GM23338 (cell line): ENCODE measurements at regions not wholly inside any gene's neighbourhood (a gene's known extent, or its start where the extent isn't known, plus 50 kb on each side); places are given as distances from the start of the nearest gene placed in this dataset.

Experiments
- ATAC-seq: fragments of 200-7000 bp; cut with Tn5 transposase; 3 replicates; pipeline ENCODE4 v1.9.1; 2020
- DNase-seq: peaks from one replicate; pipeline ENCODE4 v3.0.0-alpha.2; 2015; ENCODE audit warnings: low spot score
- H2AFZ ChIP-seq: fragments of 200-600 bp; sonication (generic); 2 replicates; pipeline ENCODE4 v1.8.0; 2016; ENCODE audit warnings: antibody characterized with exemption, mild to moderate bottlenecking, moderate library complexity
- H3F3A ChIP-seq: fragments of 200-600 bp; sonication (generic); replicated peaks from 2 replicates; pipeline ENCODE4 v1.8.0; 2017; ENCODE audit warnings: antibody characterized with exemption, mixed run types, low read depth
- H3K27ac ChIP-seq: fragments of 200-600 bp; sonication (generic); 2 replicates; pipeline ENCODE4 v1.6.1; 2016; ENCODE audit warnings: low read depth
- H3K27me3 ChIP-seq: fragments of 200-600 bp; sonication (generic); 2 replicates; pipeline ENCODE4 v1.8.0; 2016; ENCODE audit warnings: mild to moderate bottlenecking, mixed run types, moderate library complexity; ENCODE audit not compliant: insufficient read depth
- H3K36me3 ChIP-seq: fragments of 200-600 bp; sonication (generic); 2 replicates; pipeline ENCODE4 v1.8.0; 2016; ENCODE audit warnings: mild to moderate bottlenecking; ENCODE audit not compliant: insufficient read depth
- H3K4me1 ChIP-seq: fragments of 200-600 bp; sonication (generic); 2 replicates; pipeline ENCODE4 v1.8.0; 2016; ENCODE audit warnings: mild to moderate bottlenecking, moderate library complexity; ENCODE audit not compliant: insufficient read depth
- H3K4me2 ChIP-seq: fragments of 200-600 bp; sonication (generic); 2 replicates; pipeline ENCODE4 v1.7.1; 2017; ENCODE audit warnings: mixed run types
- H3K4me3 ChIP-seq: fragments of 200-600 bp; sonication (generic); 2 replicates; pipeline ENCODE4 v1.6.1; 2016; ENCODE audit warnings: mixed run types
- H3K79me2 ChIP-seq: fragments of 200-600 bp; sonication (generic); replicated peaks from 2 replicates; pipeline ENCODE4 v1.8.0; 2017; ENCODE audit warnings: mild to moderate bottlenecking; ENCODE audit not compliant: insufficient read depth
- H3K9me2 ChIP-seq: fragments of 200-600 bp; sonication (generic); 2 replicates; pipeline ENCODE4 v1.8.0; 2017; ENCODE audit not compliant: insufficient read depth
- H4K20me1 ChIP-seq: fragments of 200-600 bp; sonication (generic); replicated peaks from 2 replicates; pipeline ENCODE4 v1.8.0; 2017; ENCODE audit warnings: mild to moderate bottlenecking; ENCODE audit not compliant: insufficient read depth
- H3K27ac Mint-ChIP-seq: 2 replicates; pipeline ENCODE4 v1.8.0; 2020; ENCODE audit warnings: inconsistent platforms, mild to moderate bottlenecking, moderate library complexity, mixed read lengths
- H3K27me3 Mint-ChIP-seq: 3 replicates; pipeline ENCODE4 v1.8.0; 2022; ENCODE audit warnings: low read depth, mild to moderate bottlenecking, moderate library complexity, mixed read lengths, inconsistent platforms; ENCODE audit not compliant: insufficient read depth, poor library complexity
- H3K36me3 Mint-ChIP-seq: 3 replicates; pipeline ENCODE4 v1.8.0; 2021; ENCODE audit warnings: low read depth, mild to moderate bottlenecking, inconsistent platforms, moderate library complexity, mixed read lengths
- H3K4me1 Mint-ChIP-seq: 3 replicates; pipeline ENCODE4 v1.8.0; 2020; ENCODE audit warnings: mild to moderate bottlenecking, inconsistent platforms, mixed read lengths
- H3K4me3 Mint-ChIP-seq: 3 replicates; pipeline ENCODE4 v1.8.0; 2021; ENCODE audit warnings: moderate library complexity, mild to moderate bottlenecking, inconsistent platforms, mixed read lengths
- H3K9me3 Mint-ChIP-seq: 3 replicates; pipeline ENCODE4 v1.8.0; 2020; ENCODE audit warnings: moderate library complexity, mild to moderate bottlenecking, inconsistent platforms, mixed read lengths
- CTCF ChIP-seq, 2 experiments: fragments of 200-600 bp in 1 of 2; sonication (generic) in 1 of 2; conservative IDR thresholded peaks; 2 replicates each; pipeline versions ENCODE4 v1.5.1 to v1.6.1; 2016 to 2017; ENCODE audit warnings: antibody characterized with exemption in 2 of 2, low read depth in 2 of 2, mild to moderate bottlenecking in 2 of 2, moderate library complexity in 1 of 2
- EZH2phosphoT487 ChIP-seq: fragments of 200-600 bp; sonication (generic); IDR thresholded peaks from one replicate; pipeline ENCODE4 v1.8.1; 2018; ENCODE audit warnings: antibody characterized with exemption; ENCODE audit not compliant: unreplicated experiment
- JUNB ChIP-seq: IDR thresholded peaks from one replicate; pipeline ENCODE4 v1.6.1; 2016; ENCODE audit warnings: antibody characterized with exemption; ENCODE audit not compliant: unreplicated experiment
- NANOG ChIP-seq: IDR thresholded peaks from 2 replicates; pipeline ENCODE4 v1.6.1; 2016; ENCODE audit warnings: antibody characterized with exemption, borderline replicate concordance
- STAT1 ChIP-seq: IDR thresholded peaks from one replicate; pipeline ENCODE4 v1.6.1; 2016; ENCODE audit warnings: antibody characterized with exemption; ENCODE audit not compliant: unreplicated experiment
- ZNF331 ChIP-seq: fragments of 250-450 bp; sonication (Bioruptor Pico); IDR thresholded peaks from 2 replicates; pipeline ENCODE4 v1.5.0; 2020; ENCODE audit warnings: low read depth, mild to moderate bottlenecking, moderate library complexity
- TF ChIP-seq, protein P1 (sequence below): IDR thresholded peaks from one replicate; pipeline ENCODE4 v1.6.1; 2018; ENCODE audit warnings: antibody characterized with exemption; ENCODE audit not compliant: unreplicated experiment

- H3K27ac Mint-ChIP-seq: no peak overlapping the region
- H3K9me3 Mint-ChIP-seq: peaks cover 3% of the 10 kb centered on the region; the same call in 1 of the 3 replicates
- ATAC-seq: no peak
Observed at GRCh38 chr1:87796471-87796901, 467.8 kb downstream of the LMO4 start.

DNA sequence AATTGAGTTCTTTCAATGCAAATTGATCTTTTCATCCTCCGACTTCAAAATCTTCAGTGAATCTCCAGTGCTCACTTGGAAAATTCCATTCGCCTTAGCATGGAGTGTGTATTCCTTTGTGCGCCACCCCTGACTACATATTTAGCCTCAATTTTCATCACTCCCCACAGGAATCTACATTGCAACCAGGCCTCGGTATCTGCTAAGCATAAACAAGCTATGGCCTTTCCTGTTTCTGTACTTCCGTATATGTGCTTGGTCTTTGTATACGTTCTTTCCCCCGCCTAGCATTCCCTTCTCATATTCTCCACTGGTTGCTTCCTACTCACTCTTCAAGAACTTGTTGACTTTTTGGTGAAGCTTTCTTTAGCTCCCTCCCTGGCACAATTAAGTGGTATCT, 470.8 kb downstream of the LMO4 start:
- H3K36me3 ChIP-seq: no peaks in the 10 kb centered on the region

More at GRCh38 chr1:87796471-87796901, 467.8 kb downstream of the LMO4 start:
- Histone ChIP-seq H3K79me2 (no peaks in the 10 kb centered on the region), H3K9me2 (peaks cover 12% of the 10 kb centered on the region), H3K36me3 (no peaks in the 10 kb centered on the region), H3K4me1 (no peaks in the 10 kb centered on the region), H2AFZ (no peak overlapping the region), H3K4me3 (no peak overlapping the region), H3K27ac (no peak overlapping the region), H3F3A (no peaks in the 10 kb centered on the region), H4K20me1 (no peaks in the 10 kb centered on the region), H3K27me3 (no peaks in the 10 kb centered on the region), H3K4me2 (no peak overlapping the region)
- H3K4me3 Mint-ChIP-seq: no peak overlapping the region
- no peak for DNase-seq
- H3K27me3 Mint-ChIP-seq: peaks cover 2% of the 10 kb centered on the region
- H3K36me3 Mint-ChIP-seq: no peaks in the 10 kb centered on the region
- TF ChIP-seq EZH2phosphoT487 (no peak), JUNB (no peak), STAT1 (no peak), ZNF331 (no peak)
- peaks cover 12% of the 10 kb centered on the region for H3K4me1 Mint-ChIP-seq

DNA sequence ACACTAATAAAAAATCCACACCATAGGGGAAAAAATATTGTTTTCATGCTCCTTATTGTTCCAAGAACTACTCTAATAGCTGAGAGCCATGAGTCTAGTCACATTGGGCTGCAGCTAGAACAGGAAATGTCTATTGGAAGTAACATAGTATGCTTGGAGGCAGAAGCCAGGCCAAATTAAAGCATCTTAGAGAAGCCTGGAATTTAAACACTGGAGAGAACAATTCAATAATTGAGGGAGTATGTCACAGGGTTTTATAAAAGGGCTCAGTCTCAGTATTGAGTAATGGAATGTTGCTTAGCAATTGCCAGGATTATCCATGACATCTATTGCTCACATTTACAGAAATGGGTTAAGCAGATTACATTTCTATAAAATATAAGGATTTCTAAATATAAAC, 471.3 kb downstream of the LMO4 start:
- Mint-ChIP-seq H3K27ac (no peak overlapping the region), H3K36me3 (no peaks in the 10 kb centered on the region), H3K9me3 (peaks cover 3% of the 10 kb centered on the region; the same call in 1 of the 3 replicates), H3K4me3 (no peak overlapping the region), H3K4me1 (peaks cover 9% of the 10 kb centered on the region), H3K27me3 (peaks cover 2% of the 10 kb centered on the region)
- Histone ChIP-seq H3K36me3 (no peaks in the 10 kb centered on the region), H3K9me2 (0 out of 2 replicates have a peak, but pooled peaks cover 6% of the 10 kb centered on the region), H3K27ac (no peak overlapping the region), H3K79me2 (no peaks in the 10 kb centered on the region), H3K4me3 (no peak overlapping the region), H3F3A (no peaks in the 10 kb centered on the region), H3K27me3 (no peaks in the 10 kb centered on the region), H3K4me2 (no peak overlapping the region), H3K4me1 (no peaks in the 10 kb centered on the region), H4K20me1 (no peaks in the 10 kb centered on the region), H2AFZ (no peak overlapping the region)
- ATAC-seq (no peak), DNase-seq (no peak)
- no peak for TF ChIP-seq CTCF (conservative IDR thresholded peaks at IDR 0.05; ENCODE audit: low read depth in 2 of 2)
- TF ChIP-seq, protein P1, sequence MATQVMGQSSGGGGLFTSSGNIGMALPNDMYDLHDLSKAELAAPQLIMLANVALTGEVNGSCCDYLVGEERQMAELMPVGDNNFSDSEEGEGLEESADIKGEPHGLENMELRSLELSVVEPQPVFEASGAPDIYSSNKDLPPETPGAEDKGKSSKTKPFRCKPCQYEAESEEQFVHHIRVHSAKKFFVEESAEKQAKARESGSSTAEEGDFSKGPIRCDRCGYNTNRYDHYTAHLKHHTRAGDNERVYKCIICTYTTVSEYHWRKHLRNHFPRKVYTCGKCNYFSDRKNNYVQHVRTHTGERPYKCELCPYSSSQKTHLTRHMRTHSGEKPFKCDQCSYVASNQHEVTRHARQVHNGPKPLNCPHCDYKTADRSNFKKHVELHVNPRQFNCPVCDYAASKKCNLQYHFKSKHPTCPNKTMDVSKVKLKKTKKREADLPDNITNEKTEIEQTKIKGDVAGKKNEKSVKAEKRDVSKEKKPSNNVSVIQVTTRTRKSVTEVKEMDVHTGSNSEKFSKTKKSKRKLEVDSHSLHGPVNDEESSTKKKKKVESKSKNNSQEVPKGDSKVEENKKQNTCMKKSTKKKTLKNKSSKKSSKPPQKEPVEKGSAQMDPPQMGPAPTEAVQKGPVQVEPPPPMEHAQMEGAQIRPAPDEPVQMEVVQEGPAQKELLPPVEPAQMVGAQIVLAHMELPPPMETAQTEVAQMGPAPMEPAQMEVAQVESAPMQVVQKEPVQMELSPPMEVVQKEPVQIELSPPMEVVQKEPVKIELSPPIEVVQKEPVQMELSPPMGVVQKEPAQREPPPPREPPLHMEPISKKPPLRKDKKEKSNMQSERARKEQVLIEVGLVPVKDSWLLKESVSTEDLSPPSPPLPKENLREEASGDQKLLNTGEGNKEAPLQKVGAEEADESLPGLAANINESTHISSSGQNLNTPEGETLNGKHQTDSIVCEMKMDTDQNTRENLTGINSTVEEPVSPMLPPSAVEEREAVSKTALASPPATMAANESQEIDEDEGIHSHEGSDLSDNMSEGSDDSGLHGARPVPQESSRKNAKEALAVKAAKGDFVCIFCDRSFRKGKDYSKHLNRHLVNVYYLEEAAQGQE: no peak
- TF ChIP-seq JUNB: no peak

More for the DNA sequence above, 470.8 kb downstream of the LMO4 start:
- H3K27me3 Mint-ChIP-seq: peaks cover 2% of the 10 kb centered on the region
- Histone ChIP-seq H3K4me1 (no peaks in the 10 kb centered on the region), H3K27ac (no peak overlapping the region), H3K4me3 (no peak overlapping the region), H3K4me2 (no peak overlapping the region), H2AFZ (no peak overlapping the region), H4K20me1 (no peaks in the 10 kb centered on the region), H3K27me3 (no peaks in the 10 kb centered on the region), H3K9me2 (0 out of 2 replicates have a peak, but pooled peaks cover 6% of the 10 kb centered on the region), H3K79me2 (no peaks in the 10 kb centered on the region), H3F3A (no peaks in the 10 kb centered on the region)
- no peak overlapping the region for H3K27ac Mint-ChIP-seq
- no peak overlapping the region for H3K4me3 Mint-ChIP-seq
- peaks cover 3% of the 10 kb centered on the region; the same call in 1 of the 3 replicates for H3K9me3 Mint-ChIP-seq
- no peak for ATAC-seq
- no peak for DNase-seq
- no peaks in the 10 kb centered on the region for H3K36me3 Mint-ChIP-seq
- H3K4me1 Mint-ChIP-seq: peaks cover 9% of the 10 kb centered on the region
- TF ChIP-seq NANOG: no peak
